NCI-H146 treated with DMSO at 0.1 percent for 48 hours (cell line): ENCODE measurements at regions not wholly inside any gene's neighbourhood (a gene's known extent, or its start where the extent isn't known, plus 50 kb on each side); places are given as distances from the start of the nearest gene placed in this dataset.

Source experiments
- DNase-seq: peaks from one replicate; lab custom pipeline; 2025; ENCODE audit not compliant: unreplicated experiment; lab: John Stamatoyannopoulos, UW

DNA sequence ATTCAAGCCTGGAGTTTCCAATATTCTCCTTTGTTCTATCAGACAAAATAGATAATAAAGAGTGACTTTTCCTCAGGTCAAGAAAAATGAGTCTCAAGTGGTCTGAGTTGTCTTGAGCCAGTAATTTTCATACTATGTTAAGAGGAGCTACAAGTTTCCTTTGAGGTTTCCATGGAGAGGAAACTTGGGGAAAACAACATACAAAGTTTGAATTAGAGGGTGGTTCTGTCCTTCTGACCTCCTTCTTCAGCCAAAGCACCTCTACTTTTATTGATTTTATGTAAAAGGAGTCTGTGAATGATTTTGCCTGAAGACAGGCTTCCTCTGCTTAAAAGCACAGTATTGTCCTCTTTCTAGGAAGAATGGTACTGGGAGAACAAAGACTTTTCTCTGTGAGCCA lies 497.2 kb upstream of the PKN2 start:
- DNase-seq, result no peak

DNA sequence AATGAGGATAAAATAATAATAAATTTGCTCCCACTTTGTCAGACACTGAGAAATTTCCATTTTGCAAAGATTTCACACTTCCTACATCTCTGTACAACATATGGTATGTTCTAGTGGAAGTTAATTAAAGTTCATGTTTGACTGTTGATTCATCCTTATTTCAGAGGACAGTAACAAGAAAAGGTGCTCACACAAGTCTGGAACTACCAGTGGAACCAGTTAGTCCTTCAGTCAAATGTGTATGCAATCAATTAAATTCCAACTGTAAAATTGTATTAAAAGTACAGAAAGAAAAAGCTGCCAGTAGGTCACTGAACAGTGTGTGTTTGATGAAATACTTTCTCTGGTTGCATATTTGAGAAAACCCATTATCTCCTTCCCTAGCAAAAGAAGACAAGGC lies 496.0 kb upstream of the PKN2 start:
- no peak for DNase-seq

DNA sequence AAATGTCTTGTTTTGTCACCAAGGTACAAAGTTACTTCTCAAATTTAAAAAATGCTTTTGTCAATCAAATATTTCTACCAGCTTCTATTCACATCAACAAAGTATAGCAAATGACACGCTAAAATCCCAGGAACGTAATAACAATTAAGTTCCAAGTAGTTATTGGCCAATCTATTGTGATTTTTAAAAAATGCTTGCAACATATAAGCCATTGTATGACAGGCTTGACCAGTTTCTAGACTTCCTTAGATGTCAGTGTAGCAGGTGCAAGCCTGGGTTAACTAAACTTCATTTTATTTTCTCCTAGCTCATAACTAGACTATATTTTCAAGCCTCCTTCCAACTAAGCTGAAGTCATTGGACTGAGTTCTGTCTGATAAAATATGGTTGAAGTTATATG lies 494.5 kb upstream of the PKN2 start:
- DNase-seq, result no peak

DNA sequence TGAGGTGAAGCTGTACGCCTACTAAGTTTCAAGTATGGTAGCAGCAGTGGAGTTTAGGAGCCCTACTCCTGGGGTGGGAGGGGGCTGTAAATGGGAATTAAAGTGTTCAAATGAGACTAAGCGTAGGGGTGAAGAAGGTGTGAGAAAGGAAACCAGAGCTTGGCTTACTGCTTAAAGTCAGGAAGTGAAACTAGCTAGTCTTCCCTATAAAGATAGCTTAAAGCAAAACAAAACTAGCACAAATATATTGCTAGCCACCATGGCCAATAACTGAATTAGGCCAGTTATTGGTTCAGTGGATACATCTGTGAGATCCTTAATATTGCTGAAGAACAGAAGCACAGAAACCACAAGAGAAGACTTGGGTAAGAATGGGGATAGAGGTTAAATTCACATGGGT lies 492.2 kb upstream of the PKN2 start:
- DNase-seq, result no peak

DNA sequence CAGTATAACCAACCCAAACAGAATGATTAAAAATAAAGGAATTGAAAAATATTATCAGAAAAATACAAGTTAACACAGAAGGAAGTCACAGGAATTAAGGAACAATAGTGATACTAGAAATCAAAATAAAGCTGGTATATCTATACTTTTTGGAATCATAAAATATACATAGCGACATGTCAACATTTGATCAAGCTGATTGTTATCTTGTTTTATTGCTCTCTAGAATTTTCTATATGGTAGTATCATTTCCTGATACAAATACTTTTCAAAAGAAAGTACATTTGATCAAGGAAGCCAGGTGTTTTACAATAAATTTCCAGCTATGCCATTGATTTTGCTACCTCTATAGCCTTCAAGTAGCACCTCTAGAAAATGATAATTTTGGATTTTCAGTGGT lies 489.5 kb upstream of the PKN2 start:
- DNase-seq, result no peak

DNA sequence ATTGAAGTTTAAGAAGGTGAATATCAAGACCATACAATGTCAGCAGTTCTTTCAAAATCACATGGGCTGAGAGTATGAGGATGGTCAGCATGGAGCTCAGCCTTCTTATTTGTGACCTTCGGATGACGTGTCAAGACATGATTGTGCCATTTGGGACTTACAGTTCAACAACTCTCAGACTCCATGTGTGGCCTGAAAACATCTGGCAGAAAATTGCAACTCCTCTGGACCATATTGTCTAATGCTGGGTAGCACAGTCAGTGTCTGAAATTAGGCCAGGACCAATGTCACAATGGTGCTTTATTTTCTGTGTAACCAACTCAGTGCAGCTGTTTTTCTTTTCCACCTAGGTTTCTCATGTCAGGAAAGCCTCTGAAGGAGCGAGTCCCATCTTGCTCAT lies 483.5 kb upstream of the PKN2 start:
- DNase-seq, result no peak

DNA sequence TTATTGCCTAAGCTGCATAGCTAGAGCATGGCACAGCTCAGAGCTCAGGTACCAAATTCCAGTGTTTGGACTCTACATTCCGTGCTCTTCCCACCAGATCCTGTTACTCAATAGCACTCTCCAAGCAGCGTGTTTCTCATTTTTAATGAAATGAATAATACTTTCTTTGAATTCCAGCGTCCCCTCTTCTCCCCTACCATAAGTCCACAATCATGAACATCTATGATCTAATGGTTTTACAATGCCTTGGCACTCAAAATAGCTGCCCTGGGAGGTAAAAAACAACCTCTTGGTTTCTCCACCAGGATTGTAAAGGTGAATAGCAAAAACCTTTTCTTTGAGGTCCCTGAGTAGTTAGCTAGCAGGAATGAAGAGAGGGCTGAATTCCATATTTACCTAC lies 480.0 kb upstream of the PKN2 start:
- no peak for DNase-seq

DNA sequence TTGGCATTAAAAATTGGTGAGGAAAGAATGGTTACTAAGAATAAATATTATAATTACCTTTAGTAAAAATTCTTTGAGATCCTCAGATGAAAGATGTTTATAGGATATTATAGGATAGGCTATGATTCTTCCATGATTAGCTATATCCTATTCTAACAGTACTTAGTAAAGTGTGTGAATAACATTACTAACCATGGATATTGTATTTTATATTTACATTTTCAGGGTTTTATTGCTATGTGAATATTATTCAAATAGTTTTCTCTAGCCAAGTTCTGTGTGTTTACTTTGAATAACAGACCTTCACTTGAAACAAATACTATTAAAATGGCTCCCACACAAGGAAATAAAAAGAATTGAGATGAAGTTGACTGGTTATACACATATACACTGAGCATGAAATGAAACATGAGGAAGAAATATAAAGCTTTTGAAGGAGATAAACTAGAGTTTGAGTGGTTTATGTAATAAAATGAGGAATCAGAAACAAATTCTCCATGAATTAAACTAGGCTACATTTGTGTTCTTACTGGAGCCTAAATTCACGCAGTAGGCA lies 479.4 kb upstream of the PKN2 start:
- no peak for DNase-seq

DNA sequence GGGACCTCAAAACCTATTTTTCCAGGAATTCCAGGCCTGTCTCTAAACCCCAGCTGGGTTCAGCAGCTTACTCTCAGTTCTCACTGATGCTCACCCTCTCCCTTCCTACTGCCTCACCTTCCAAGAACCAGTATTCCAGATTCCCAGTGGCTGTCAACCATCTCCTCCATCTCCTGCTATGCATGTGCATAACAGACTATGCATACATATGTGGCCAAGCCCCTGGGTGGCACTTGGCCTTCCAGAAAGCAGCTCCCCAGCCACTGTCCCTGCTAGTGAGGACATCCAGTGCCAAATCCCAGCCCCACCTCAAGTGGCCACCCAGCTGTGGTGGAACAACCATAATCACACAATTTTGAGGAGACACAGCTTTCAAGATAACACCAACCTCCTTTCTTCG lies 475.7 kb upstream of the PKN2 start:
- no peak for DNase-seq

DNA sequence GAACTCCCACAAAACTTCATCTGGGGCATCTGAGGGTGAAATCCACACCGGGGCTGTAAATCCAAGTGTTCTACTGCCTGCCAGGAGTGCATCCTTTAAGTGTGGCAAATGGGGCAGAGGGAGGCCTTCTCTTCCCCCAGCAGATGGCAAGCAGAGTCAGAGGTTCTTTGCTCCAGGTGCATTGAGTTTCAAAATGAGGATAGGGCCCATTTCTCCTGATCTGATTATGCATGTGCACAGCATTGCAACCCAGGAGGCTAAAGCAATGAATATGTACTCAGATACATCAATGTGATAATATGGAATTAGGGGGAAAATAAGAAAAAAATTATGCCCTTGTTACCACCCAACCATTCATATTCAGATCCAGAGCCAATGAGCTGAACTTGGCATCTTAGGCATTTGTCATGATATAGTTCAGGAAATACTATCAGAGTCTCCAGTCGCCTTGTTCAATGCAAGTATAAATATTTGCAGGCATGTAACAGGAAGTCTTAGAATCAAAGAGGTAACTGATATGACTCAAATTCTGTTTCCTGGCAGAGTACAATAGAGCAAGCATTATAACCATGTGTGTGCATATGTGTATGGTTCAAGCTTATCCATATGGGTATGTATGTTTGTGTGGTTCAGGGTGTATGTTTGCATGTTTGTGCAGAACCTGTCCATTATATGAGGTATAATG lies 473.8 kb upstream of the PKN2 start:
- DNase-seq, result no peak

DNA sequence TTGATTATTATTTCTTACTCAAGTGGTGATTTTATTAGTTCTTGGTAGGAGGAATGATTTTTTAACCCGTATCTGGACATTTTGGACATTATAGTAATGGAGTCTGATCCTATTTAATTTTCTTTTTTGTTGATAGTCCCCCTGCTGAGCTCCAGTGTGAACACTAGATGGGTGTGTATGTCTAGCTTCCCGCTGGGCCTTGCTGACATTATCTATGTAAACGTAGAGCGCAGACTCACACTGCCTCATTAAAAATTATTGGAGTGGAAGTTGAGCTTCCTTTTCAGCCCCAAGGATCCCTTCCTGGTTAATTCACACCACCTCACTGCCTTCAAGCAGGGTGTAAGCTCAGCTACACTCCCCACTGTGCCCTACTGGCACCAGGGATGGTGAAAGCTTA lies 467.6 kb upstream of the PKN2 start:
- no peak for DNase-seq

DNA sequence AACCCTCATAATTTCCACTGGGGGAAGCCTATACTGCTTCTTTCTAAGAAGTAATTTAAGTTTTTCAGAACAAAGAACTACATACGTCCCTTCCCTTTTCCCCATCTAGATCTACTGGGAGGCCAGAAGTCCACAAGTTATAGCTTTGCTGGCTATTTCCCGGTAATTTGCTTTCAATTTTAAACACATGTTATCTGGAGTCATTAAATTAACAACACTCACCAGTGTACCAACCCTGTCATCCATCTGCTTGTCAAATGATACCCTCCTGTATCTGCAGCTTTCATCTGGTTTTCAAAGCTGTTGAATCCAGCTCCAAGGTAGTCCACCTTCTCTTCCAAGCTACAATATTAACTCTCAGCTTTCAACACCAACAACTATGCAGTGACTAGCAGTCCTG lies 466.7 kb upstream of the PKN2 start:
- DNase-seq, result no peak

DNA sequence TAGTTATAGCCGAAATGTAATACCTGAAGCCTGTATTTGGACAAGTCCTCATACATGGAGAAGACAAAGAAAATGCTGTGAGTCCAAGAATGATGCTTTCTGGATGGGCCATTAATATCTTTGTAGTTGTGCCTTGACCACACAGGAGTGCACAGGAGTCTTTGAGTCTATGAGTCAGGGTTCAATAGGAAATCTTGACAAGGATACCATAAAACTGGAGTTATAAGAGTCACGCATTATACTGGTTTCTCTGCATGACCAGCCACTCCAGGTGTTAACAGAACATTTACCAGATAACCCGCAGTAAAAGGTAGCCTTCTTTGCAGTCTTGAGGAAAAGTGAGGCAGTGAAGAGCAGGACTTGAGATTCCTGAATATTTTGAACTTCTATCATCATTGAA lies 464.6 kb upstream of the PKN2 start:
- no peak for DNase-seq

DNA sequence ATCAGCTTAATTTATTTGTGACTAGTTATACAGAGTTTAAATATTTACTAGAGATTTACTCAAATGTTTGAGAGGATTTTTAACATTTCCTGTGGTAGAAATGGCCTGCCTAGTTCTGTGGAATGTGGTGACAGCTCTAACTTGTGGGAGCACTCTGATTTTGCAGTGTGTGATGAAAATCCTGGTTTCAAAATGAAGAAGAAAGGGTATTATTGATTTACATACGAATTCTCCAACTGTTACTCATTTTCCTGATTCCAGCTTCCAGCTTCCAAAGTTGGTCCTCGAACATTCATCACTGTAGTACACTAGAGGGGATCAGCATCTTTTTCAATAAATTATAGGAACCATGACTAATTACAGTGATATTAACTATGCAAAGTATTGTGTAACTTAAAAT lies 462.7 kb upstream of the PKN2 start:
- no peak for DNase-seq

DNA sequence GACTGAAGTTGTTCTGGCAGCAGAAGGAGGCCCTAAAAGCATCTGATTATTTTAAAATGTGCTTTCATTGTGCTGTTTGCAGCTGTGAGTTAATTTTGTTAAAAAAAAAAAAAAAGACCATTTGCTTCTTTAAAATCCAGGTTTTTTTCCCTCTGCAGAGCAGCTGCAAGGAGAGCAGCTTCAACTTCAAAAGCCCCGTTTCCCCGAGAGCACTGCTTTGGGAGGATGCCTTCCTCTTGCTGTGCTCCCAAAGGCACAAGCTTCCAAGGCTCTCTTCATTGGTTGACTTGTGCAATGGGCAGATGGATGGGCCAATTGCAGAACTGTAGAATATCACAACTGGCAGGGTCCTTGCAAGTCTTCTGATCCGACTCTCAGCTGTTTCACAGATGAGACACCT lies 459.2 kb upstream of the PKN2 start:
- DNase-seq, result no peak

DNA sequence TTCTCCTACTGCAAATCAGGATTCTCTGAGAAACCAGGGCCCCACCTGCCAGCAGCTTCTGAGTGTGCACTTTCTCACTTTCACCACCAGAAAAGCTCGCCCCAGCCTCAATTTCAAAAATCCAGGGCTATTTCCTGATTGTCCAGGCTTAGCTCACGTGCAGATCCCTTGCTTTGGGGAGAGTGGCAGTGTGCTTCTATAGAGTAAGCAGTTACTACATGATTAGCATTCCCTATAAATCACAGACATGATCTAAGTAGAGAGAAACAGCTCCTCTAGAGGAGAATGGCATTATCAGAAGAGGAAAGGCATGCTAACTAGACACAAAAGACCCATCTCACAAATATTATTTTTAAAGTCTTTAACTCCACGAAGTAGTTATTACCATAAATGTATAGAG lies 456.0 kb upstream of the PKN2 start:
- no peak for DNase-seq

DNA sequence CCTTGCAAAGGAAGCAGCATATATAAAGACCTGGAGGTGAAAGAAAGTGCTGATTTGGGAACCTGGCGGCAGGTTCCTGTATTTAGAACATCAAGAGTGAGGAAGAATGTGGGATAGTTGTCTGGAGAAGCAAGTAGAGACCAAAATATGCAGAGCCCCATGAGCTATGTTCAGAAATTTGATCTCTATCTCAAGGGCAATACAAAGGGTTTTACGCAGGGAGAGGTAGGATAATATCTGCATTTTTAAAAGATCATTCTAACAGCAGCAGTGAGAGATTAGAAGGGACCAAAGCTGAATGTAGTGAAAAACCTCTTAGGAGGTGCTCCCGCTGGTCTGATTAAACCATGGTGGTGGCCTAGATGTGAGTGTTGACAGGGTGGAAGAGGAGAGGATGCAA lies 453.9 kb upstream of the PKN2 start:
- DNase-seq, result no peak

DNA sequence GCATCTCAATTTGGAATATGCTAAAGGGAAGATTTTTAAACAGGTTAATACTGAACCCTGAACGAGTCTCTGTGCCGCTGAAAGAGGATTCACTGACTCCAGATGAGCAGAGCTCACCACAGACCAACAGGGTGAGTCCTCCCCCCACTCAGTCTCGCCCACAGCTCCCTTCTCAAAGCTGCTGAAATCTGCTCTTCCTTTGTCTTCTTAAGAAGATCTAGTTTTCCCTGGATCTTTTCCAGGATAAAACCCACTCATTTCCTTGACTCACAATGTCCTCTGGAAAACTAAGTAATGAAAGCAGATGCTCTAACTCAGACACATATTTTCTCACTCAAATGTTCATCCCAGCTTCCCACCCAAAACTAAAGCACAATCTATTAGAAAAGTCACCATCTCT lies 447.0 kb upstream of the PKN2 start:
- no peak for DNase-seq

DNA sequence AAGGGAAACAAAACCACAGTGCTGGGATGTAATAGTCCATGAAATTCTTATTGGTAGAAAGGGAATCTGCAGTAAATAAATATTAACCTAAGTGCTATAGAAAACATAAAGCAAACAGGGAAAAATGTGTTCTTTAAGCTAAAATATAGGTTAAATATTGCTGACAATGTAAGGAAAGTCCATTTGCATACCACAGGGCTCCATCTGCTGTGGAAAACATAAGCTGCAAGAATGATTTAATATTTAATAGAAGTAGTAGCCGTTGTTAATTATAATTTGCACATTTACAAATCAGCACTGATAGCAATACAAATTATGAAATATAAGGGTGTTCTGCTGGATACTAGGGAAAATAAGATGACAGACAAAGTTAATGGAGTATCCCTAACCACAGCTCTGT lies 444.9 kb upstream of the PKN2 start:
- DNase-seq, result no peak

DNA sequence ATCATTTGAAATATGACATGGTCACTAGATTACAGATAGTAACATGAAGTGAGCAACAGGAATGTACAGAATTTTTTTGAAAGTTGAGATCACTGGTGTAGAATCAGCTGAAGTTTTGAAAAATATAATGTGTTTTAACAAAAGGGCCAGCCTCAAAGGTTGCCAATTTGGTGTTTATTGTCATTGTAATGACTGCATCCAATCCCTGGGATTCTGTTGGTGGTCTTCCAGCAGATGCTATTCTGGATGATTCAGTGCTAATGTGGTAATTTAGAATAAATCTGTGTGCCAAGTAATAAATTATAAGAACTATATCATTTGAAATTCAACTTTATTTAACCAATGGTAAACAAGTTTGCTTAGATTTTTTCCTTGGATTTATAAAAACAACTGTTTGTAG lies 436.4 kb upstream of the PKN2 start:
- DNase-seq, result no peak

DNA sequence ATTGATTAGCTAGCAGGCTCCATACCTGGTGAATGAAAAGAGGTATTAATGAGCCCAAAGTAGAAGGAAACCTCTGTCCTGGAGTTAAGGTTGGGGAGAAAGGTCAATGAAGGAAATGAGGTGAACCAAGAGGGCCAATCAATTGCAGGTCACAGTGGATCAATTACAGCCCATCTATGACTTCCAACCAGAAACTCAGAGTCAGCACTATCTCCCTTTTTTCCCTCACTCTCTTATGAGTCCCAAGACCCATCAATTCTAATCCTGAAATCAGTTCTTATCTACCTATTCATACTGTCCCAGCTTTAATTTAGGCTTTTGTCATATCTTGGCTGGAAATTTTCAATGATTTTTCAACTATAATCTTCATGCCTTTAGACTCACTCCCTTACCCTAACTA lies 433.2 kb upstream of the PKN2 start:
- DNase-seq, result no peak

DNA sequence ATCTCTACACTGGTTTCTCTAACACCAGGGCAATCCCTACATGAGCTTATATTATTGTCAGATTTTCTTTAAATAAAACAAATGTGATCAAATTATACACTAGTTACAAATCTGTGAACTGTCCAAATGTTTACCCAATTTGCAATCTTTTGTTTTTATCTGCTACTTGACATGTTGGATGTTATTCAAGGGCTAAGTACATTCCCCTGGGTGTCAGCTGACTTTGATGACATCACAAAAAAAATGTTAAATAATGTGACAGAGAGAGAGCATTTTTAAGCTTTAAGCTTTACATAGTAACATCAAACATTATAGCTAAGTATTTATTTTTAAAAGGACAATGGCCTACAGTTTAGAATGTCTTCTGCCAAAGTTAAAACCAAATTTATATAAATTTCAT lies 431.3 kb upstream of the PKN2 start:
- DNase-seq, result no peak

DNA sequence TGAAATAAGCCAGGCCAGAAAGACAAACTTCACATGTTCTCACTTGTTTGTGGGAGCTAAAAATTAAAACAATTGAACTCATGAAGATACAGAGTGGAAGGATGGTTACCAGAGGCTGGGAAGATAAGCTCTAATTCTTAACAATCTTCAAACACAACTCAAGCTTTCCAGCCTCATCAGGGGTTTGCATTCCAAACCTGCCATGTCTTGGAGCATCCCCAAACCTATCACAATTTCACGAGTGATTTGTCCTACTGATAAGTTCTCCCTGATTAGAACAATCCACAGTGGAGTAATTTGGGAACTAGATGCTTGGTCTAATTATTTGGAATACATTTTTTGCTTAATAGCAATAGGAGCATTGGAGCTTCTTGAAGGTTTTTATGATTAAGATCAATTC lies 418.5 kb upstream of the PKN2 start:
- DNase-seq, result no peak

DNA sequence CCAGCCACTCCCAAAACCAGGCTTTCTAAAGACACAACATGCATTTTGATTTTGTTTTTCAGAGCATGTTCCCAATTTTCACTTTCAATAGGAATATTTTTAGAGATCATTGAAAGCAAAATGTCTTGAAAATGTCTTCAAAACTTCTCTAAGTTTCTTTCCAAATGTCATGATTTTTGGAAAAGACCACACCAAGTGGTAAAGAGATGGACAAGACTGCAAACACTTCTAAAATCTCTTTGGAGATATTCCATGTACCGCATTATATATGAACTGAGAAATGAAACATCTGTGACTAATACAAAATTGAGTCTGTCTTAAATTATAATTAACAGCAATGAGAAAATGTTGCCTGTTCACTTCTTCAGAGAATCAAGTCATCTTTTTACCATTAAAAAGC lies 418.0 kb upstream of the PKN2 start:
- no peak for DNase-seq
